HG02610 (cell line): ENCODE measurements at regions not wholly inside any gene's neighbourhood (a gene's known extent, or its start where the extent isn't known, plus 50 kb on each side); places are given as distances from the start of the nearest gene placed in this dataset.

Experiments used
- ATAC-seq: cut with Tn5 transposase; IDR thresholded peaks from one replicate; pipeline ENCODE4 v1.9.1; 2021; ENCODE audit warnings: mild to moderate bottlenecking, moderate library complexity; ENCODE audit not compliant: unreplicated experiment

GRCh38 chr2:57119141-57119540, 927.5 kb upstream of the VRK2 start:
- no peak for ATAC-seq

GRCh38 chr2:57126410-57126809, 920.2 kb upstream of the VRK2 start:
- no peak for ATAC-seq

- ATAC-seq = no peak
These were observed 907.4 kb upstream of the VRK2 start for GRCh38 chr2:57139179-57139578.

GRCh38 chr2:57141269-57141668, 905.3 kb upstream of the VRK2 start:
- peak; percentile 74 for ATAC-seq

- no peak for ATAC-seq
These were observed 899.7 kb upstream of the VRK2 start for GRCh38 chr2:57146951-57147350.

- ATAC-seq = no peak
These were observed 890.2 kb upstream of the VRK2 start for GRCh38 chr2:57156231-57156924.

- no peak for ATAC-seq
These were observed 885.6 kb upstream of the VRK2 start for GRCh38 chr2:57160976-57161375.

- no peak for ATAC-seq
These were observed 869.4 kb upstream of the VRK2 start for GRCh38 chr2:57177176-57177575.

- no peak for ATAC-seq
These were observed 866.5 kb upstream of the VRK2 start for GRCh38 chr2:57180042-57180567.

GRCh38 chr2:57180678-57181077, 865.9 kb upstream of the VRK2 start:
- no peak for ATAC-seq

GRCh38 chr2:57181315-57182038, 865.1 kb upstream of the VRK2 start:
- ATAC-seq = no peak

- no peak for ATAC-seq
These were observed 863.7 kb upstream of the VRK2 start for GRCh38 chr2:57182916-57183315.

GRCh38 chr2:57185568-57185967, 861.0 kb upstream of the VRK2 start:
- no peak for ATAC-seq

- ATAC-seq = no peak
These were observed 856.6 kb upstream of the VRK2 start for GRCh38 chr2:57190007-57190406.

GRCh38 chr2:57199663-57200062, 846.9 kb upstream of the VRK2 start:
- no peak for ATAC-seq

- no peak for ATAC-seq
These were observed 842.2 kb upstream of the VRK2 start for GRCh38 chr2:57204364-57204763.

GRCh38 chr2:57205241-57205640, 841.4 kb upstream of the VRK2 start:
- no peak for ATAC-seq

- no peak for ATAC-seq
These were observed 839.4 kb upstream of the VRK2 start for GRCh38 chr2:57207191-57207590.

GRCh38 chr2:57209799-57210198, 836.8 kb upstream of the VRK2 start:
- no peak for ATAC-seq

- no peak for ATAC-seq
These were observed 835.8 kb upstream of the VRK2 start for GRCh38 chr2:57210855-57211254.

- ATAC-seq = no peak
These were observed 829.6 kb upstream of the VRK2 start for GRCh38 chr2:57217013-57217412.

- ATAC-seq = no peak
These were observed 828.4 kb upstream of the VRK2 start for GRCh38 chr2:57218206-57218605.
